Daoy (cell line): ENCODE measurements at regions not wholly inside any gene's neighbourhood (a gene's known extent, or its start where the extent isn't known, plus 50 kb on each side); places are given as distances from the start of the nearest gene placed in this dataset.
"Not testable (repeated sequence)": the region's sequence is repeated elsewhere in the genome, so short reads cannot be mapped to it uniquely, and the experiment has no call there.

Source experiments
- DNase-seq: peaks from one replicate; pipeline ENCODE4 v3.0.0-alpha.2; 2015; ENCODE audit warnings: low read depth

- no peak for DNase-seq
These were observed 156.8 kb downstream of the FOXD2 start for GRCh38 chr1:47594627-47595026.

- DNase-seq: no peak
These were observed 158.5 kb downstream of the FOXD2 start for GRCh38 chr1:47596328-47596727.

GRCh38 chr1:47598357-47598756 is 160.5 kb downstream of the FOXD2 start:
- DNase-seq: no peak

- no peak for DNase-seq
These were observed 161.9 kb downstream of the FOXD2 start for GRCh38 chr1:47599777-47600176.

GRCh38 chr1:47602491-47602890 is 164.6 kb downstream of the FOXD2 start:
- not testable (repeated sequence) for DNase-seq

- DNase-seq: not testable (repeated sequence)
These were observed 167.0 kb downstream of the FOXD2 start for GRCh38 chr1:47604869-47605268.

- no peak for DNase-seq
These were observed 170.5 kb downstream of the FOXD2 start for GRCh38 chr1:47608296-47608875.

GRCh38 chr1:47611992-47612391 is 174.1 kb downstream of the FOXD2 start:
- no peak for DNase-seq

- no peak for DNase-seq
These were observed 175.0 kb downstream of the FOXD2 start for GRCh38 chr1:47612819-47613218.

- DNase-seq: no peak
These were observed 178.2 kb downstream of the FOXD2 start for GRCh38 chr1:47616036-47616435.

- no peak for DNase-seq
These were observed 179.1 kb downstream of the FOXD2 start for GRCh38 chr1:47616906-47617305.

- no peak for DNase-seq
These were observed 179.8 kb downstream of the FOXD2 start for GRCh38 chr1:47617381-47618221.

GRCh38 chr1:47618222-47618720 is 180.4 kb downstream of the FOXD2 start:
- no peak for DNase-seq

- DNase-seq: no peak
These were observed 181.0 kb downstream of the FOXD2 start for GRCh38 chr1:47618830-47619229.

GRCh38 chr1:47621483-47621882 is 183.6 kb downstream of the FOXD2 start:
- DNase-seq: no peak

- no peak for DNase-seq
These were observed 184.1 kb downstream of the FOXD2 start for GRCh38 chr1:47621977-47622376.

GRCh38 chr1:47622776-47623556 is 185.1 kb downstream of the FOXD2 start:
- no peak for DNase-seq

GRCh38 chr1:47623557-47623940 is 185.7 kb downstream of the FOXD2 start:
- DNase-seq: no peak

- peak; percentile 36 for DNase-seq
These were observed 186.7 kb downstream of the FOXD2 start for GRCh38 chr1:47624531-47624930.

- DNase-seq: no peak
These were observed 189.2 kb downstream of the FOXD2 start for GRCh38 chr1:47627016-47627415.

GRCh38 chr1:47627471-47628370 is 189.9 kb downstream of the FOXD2 start:
- DNase-seq: no peak
